Ishikawa (cell line): ENCODE measurements at regions not wholly inside any gene's neighbourhood (a gene's known extent, or its start where the extent isn't known, plus 50 kb on each side); places are given as distances from the start of the nearest gene placed in this dataset.

Experiments
- CEBPB ChIP-seq: IDR thresholded peaks from 2 replicates; pipeline ENCODE4 v1.6.1; 2012
- CREB1 ChIP-seq: IDR thresholded peaks from 2 replicates; pipeline ENCODE4 v1.6.1; 2012; ENCODE audit warnings: low read depth
- EGR1 ChIP-seq: IDR thresholded peaks from 2 replicates; pipeline ENCODE4 v1.6.1; 2012
- EP300 ChIP-seq: IDR thresholded peaks from 2 replicates; pipeline ENCODE4 v1.6.1; 2012; ENCODE audit warnings: borderline replicate concordance
- FOXM1 ChIP-seq: IDR thresholded peaks from 2 replicates; pipeline ENCODE4 v1.6.1; 2012; ENCODE audit warnings: low read depth, borderline replicate concordance
- NFIC ChIP-seq: IDR thresholded peaks from 2 replicates; pipeline ENCODE4 v1.6.1; 2012
- RAD21 ChIP-seq: IDR thresholded peaks from 2 replicates; pipeline ENCODE4 v1.6.1; 2012; ENCODE audit warnings: low read depth
- TAF1 ChIP-seq: IDR thresholded peaks from 2 replicates; pipeline ENCODE4 v1.6.1; 2012; ENCODE audit warnings: low read depth, mild to moderate bottlenecking
- TCF12 ChIP-seq: IDR thresholded peaks from 2 replicates; pipeline ENCODE4 v1.6.1; 2012; ENCODE audit warnings: low read depth
- TEAD4 ChIP-seq: IDR thresholded peaks from 2 replicates; pipeline ENCODE4 v1.6.1; 2012
- YY1 ChIP-seq: IDR thresholded peaks from 2 replicates; pipeline ENCODE4 v1.6.1; 2012; ENCODE audit warnings: low read depth
- ZBTB7A ChIP-seq: IDR thresholded peaks from 2 replicates; pipeline ENCODE4 v1.6.1; 2012; ENCODE audit warnings: low read depth
- TF ChIP-seq, protein P1 (sequence below): IDR thresholded peaks from 2 replicates; pipeline ENCODE4 v1.6.1; 2012
- TF ChIP-seq, protein P2 (sequence below): IDR thresholded peaks from 2 replicates; pipeline ENCODE4 v1.6.1; 2012; ENCODE audit warnings: low read depth, mild to moderate bottlenecking
- TF ChIP-seq, protein P3 (sequence below): IDR thresholded peaks from 2 replicates; pipeline ENCODE4 v1.6.1; 2012

DNA sequence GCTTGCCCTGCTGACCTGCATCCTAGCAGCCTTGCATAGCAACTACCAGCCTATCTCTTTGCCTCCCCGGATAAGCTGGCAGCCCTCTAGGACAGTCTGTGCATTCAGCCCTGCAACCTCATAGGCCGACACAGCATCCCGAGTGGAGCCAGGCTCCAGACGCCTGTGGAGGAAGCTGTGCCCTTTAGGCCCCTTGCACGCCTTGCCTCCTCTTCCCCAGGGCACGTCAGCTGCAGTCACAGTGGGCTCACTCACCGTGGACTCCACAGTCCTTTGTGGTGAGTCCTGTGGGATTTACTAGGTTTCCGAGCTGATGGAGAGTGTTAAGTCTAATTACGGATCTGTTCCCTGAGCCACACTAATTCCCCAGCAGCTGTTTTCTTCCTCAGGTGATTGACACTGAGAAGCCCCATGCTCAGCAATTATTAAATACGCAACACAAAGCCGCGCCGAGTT lies 540.0 kb downstream of the TCERG1L start:
- TF ChIP-seq, protein P1, sequence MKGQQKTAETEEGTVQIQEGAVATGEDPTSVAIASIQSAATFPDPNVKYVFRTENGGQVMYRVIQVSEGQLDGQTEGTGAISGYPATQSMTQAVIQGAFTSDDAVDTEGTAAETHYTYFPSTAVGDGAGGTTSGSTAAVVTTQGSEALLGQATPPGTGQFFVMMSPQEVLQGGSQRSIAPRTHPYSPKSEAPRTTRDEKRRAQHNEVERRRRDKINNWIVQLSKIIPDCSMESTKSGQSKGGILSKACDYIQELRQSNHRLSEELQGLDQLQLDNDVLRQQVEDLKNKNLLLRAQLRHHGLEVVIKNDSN: no peak
- TF ChIP-seq TCF12: no peak
- TF ChIP-seq NFIC: no peak
- no peak for TF ChIP-seq TAF1
- no peak for TF ChIP-seq CREB1
- no peak for TF ChIP-seq EP300
- no peak for TF ChIP-seq ZBTB7A
- TF ChIP-seq, protein P2, sequence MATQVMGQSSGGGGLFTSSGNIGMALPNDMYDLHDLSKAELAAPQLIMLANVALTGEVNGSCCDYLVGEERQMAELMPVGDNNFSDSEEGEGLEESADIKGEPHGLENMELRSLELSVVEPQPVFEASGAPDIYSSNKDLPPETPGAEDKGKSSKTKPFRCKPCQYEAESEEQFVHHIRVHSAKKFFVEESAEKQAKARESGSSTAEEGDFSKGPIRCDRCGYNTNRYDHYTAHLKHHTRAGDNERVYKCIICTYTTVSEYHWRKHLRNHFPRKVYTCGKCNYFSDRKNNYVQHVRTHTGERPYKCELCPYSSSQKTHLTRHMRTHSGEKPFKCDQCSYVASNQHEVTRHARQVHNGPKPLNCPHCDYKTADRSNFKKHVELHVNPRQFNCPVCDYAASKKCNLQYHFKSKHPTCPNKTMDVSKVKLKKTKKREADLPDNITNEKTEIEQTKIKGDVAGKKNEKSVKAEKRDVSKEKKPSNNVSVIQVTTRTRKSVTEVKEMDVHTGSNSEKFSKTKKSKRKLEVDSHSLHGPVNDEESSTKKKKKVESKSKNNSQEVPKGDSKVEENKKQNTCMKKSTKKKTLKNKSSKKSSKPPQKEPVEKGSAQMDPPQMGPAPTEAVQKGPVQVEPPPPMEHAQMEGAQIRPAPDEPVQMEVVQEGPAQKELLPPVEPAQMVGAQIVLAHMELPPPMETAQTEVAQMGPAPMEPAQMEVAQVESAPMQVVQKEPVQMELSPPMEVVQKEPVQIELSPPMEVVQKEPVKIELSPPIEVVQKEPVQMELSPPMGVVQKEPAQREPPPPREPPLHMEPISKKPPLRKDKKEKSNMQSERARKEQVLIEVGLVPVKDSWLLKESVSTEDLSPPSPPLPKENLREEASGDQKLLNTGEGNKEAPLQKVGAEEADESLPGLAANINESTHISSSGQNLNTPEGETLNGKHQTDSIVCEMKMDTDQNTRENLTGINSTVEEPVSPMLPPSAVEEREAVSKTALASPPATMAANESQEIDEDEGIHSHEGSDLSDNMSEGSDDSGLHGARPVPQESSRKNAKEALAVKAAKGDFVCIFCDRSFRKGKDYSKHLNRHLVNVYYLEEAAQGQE: no peak
- no peak for TF ChIP-seq RAD21
- no peak for TF ChIP-seq EGR1
- TF ChIP-seq CEBPB: no peak
- no peak for TF ChIP-seq YY1
- TF ChIP-seq, protein P3, sequence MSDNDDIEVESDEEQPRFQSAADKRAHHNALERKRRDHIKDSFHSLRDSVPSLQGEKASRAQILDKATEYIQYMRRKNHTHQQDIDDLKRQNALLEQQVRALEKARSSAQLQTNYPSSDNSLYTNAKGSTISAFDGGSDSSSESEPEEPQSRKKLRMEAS: no peak
- no peak for TF ChIP-seq TEAD4
- TF ChIP-seq FOXM1: no peak

DNA sequence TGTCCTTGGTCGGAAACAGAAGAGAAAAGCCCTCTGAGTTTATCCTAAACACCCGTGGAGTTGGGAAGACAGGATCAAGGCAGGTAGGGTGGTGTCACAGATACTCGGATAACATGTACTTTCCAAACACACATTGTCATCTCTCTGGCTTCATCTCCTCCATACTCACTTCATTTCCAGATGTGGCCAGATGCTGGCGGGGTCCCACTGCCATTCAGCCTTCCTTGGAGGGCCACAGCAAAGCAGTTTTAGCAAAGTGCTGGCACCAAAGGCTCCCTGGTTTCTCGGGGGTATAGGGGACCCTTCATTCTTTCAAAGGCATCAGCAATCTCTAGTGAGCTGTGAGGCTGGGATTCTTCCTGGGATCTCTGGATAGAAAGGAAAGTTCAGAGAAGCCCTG lies 539.5 kb downstream of the TCERG1L start:
- TF ChIP-seq, protein P2: no peak
- no peak for TF ChIP-seq TCF12
- no peak for TF ChIP-seq FOXM1
- TF ChIP-seq, protein P3: no peak
- no peak for TF ChIP-seq NFIC
- TF ChIP-seq TAF1: no peak

DNA sequence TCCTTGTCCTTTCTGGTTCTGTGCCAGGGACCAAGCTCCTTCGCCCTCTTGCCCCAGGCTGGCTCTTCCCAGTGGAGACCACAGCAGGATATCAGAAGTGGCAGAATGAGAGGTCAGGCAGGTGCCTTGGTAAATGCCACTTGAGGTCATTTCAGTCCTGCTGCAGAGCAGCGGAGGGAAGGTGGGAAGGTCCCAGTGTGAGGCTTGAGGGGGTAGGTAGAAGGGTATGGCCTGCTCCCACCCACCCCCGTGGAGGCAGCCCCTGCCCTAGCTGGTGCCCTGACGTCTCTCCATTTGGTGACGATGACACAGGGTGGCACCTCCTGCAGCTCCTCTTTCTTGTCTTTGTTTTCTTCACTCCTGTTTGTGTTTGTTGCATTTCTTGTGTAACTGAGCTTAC lies 538.8 kb downstream of the TCERG1L start:
- TF ChIP-seq YY1 (no peak), EP300 (no peak), NFIC (no peak), TEAD4 (no peak), CEBPB (no peak), ZBTB7A (no peak), FOXM1 (no peak), TCF12 (no peak), TAF1 (no peak), CREB1 (no peak), RAD21 (no peak), EGR1 (no peak)
- TF ChIP-seq, protein P1: no peak
- TF ChIP-seq, protein P3: no peak
- TF ChIP-seq, protein P2: no peak

DNA sequence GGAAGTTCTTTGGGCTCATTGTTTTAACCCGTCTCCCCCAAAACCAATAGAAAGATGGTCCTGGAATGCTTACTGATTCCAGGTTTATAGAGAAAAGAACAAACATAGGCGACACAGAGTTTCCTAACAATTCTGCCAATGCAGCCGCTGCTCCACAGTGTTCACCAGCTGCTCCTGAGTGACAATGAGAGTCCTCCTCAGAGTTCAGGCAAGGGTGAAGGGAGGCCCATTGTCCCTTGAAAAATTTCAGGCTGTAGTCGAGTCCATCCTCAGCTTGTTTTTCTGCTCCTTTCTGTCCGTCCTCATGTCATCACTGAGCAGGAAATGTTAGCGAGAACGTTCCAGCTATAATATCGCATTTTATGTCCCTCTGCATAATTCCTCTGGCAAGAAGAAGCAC lies 537.6 kb downstream of the TCERG1L start:
- TF ChIP-seq RAD21: no peak
- no peak for TF ChIP-seq TAF1
- TF ChIP-seq, protein P1: no peak
- no peak for TF ChIP-seq TCF12
- TF ChIP-seq, protein P2: no peak
- no peak for TF ChIP-seq FOXM1
- TF ChIP-seq YY1: no peak
- no peak for TF ChIP-seq ZBTB7A
- no peak for TF ChIP-seq CREB1
- TF ChIP-seq, protein P3: no peak
- TF ChIP-seq NFIC: no peak
